RWPE1 (cell line): ENCODE measurements at regions not wholly inside any gene's neighbourhood (a gene's known extent, or its start where the extent isn't known, plus 50 kb on each side); places are given as distances from the start of the nearest gene placed in this dataset.
A peak's percentile ranks its signal among the peaks of the same experiment; 100 is the strongest.

Experiments
- CTCF ChIA-PET: fragments of 350-600 bp; sonication (Branson Sonifier 250); formaldehyde crosslinking; extraction: SDS; loops from one replicate; lab custom pipeline; 2021; lab: Yijun Ruan, JAX
- POLR2A ChIA-PET: fragments of 400-600 bp; formaldehyde crosslinking; extraction: SDS; loops from one replicate; lab custom pipeline; 2020; ENCODE audit warnings: antibody characterized with exemption; ENCODE audit not compliant: low non-redundant PET; lab: Yijun Ruan, JAX
- DNase-seq: peaks from one replicate; pipeline ENCODE4 v3.0.0; 2012; ENCODE audit warnings: low spot score
- H3K27ac ChIP-seq: fragments of 450-650 bp; 2 replicates; pipeline ENCODE4 v1.5.1; 2017
- TF ChIP-seq, protein P1 (sequence below): fragments of 450-650 bp; conservative IDR thresholded peaks from 2 replicates; pipeline ENCODE4 v1.5.1; 2017; ENCODE audit warnings: low read depth, mild to moderate bottlenecking

DNA sequence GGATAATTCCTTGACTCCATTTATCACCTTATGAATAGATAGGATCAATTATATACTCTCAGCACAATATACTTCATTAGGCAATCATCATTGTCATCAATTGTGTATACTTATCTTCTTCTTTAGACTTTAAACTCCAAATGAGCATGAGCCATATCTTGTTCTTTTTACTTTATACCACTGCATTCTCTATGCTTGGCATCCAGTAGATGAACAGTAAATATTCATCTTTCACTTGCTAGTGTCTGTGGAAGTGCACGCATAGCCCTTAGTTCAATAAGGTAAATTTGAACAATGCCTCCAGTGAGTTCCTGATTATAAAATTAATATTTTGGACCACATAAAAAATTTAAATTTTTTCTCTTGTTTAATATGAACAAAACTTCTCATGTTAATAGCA is 172.3 kb upstream of the SPRY2 start:
- CTCF ChIA-PET, result no interaction called here
- no peak overlapping the region for H3K27ac ChIP-seq
- POLR2A ChIA-PET, result no interaction called here
- no peak for DNase-seq
- TF ChIP-seq, protein P1, sequence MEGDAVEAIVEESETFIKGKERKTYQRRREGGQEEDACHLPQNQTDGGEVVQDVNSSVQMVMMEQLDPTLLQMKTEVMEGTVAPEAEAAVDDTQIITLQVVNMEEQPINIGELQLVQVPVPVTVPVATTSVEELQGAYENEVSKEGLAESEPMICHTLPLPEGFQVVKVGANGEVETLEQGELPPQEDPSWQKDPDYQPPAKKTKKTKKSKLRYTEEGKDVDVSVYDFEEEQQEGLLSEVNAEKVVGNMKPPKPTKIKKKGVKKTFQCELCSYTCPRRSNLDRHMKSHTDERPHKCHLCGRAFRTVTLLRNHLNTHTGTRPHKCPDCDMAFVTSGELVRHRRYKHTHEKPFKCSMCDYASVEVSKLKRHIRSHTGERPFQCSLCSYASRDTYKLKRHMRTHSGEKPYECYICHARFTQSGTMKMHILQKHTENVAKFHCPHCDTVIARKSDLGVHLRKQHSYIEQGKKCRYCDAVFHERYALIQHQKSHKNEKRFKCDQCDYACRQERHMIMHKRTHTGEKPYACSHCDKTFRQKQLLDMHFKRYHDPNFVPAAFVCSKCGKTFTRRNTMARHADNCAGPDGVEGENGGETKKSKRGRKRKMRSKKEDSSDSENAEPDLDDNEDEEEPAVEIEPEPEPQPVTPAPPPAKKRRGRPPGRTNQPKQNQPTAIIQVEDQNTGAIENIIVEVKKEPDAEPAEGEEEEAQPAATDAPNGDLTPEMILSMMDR, result no peak

DNA sequence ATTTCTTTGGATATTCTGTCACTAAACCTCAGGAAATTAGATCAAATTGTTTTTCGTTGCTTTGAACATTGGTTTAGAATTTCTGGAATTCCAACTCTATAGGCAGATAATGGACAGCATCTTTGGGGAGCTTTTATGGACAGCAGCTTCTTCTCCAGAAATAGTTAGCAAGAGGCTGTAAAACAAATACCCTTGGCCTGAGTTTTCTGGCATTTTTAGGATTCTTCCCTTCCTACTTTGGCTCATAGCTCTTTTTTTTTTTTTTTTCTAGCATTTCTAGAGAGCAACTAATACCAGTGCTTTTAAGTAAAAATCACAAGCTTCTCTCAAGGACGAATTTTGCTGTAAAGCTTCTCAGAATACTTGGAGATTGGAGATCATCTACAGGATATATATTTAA is 169.8 kb upstream of the SPRY2 start:
- no peak overlapping the region for H3K27ac ChIP-seq
- TF ChIP-seq, protein P1, result no peak
- CTCF ChIA-PET, result no interaction called here
- POLR2A ChIA-PET, result no interaction called here
- DNase-seq, result no peak

DNA sequence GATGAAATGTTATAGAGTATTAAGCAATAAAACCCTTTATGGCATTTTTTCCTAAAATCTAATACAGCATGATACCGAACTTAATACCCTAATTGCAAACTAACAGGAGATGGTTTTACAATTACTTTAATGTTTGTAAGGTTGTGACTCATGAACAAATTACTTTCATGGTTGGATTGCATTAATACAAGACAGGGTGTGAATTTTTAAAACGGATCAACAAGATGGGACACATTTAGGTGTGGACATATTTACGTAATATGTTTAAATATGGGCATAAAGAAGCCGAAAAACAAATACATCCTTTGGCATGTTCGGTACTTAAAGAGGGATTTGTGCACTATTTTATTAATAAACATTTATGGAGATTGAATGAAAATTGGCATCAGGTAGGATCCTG is 168.3 kb upstream of the SPRY2 start:
- H3K27ac ChIP-seq, result no peak overlapping the region
- TF ChIP-seq, protein P1, result no peak
- DNase-seq, result peak; percentile 9
- ChIA-PET CTCF (interaction anchor here (0.6 kb wide), 2 partner anchors 27 to 457 kb away, joined by 3 read pairs; no protein-coding TSS in a partner anchor), POLR2A (no interaction called here)

DNA sequence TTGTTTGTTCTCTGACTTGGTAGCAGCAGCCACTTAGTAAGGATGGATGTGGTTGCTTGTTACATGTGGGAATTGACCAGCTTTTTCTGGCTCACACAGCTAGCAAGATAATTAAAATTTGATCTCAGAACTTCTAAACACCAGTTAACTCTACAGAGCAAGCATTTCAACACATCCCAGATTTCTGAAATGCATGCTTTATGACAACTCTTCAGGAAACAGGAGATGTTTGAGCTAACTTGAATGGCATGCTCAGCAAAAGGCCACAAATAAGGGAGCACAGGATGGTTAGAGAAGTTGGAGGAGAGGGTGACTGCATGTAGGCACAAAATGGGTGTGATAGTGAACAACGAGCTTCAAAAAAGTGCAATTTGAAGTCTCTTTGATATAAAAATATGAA is 167.1 kb upstream of the SPRY2 start:
- ChIA-PET CTCF (no interaction called here), POLR2A (no interaction called here)
- no peak overlapping the region for H3K27ac ChIP-seq
- no peak for DNase-seq
- TF ChIP-seq, protein P1, result no peak

DNA sequence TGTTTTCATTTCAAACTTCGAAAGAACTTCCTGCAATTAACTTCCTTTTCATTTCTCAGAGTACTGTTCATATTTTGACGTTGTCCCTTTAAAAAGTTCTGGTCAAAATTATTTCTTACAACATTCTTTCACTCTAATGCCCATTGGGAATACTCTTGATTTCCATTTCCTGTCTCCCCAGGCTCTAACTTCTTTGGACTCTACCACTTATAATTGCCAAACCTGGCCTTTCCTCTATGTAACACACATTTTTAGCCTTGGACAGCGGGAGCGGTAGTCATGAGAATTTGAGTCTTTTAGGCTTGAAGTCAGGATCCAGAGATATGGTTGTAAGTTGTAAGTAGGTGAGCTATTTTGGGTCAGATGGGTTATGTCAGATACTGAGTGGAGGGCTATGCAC is 163.5 kb upstream of the SPRY2 start:
- H3K27ac ChIP-seq, result no peak overlapping the region
- DNase-seq, result no peak
- ChIA-PET CTCF (no interaction called here), POLR2A (no interaction called here)
- TF ChIP-seq, protein P1, result no peak

DNA sequence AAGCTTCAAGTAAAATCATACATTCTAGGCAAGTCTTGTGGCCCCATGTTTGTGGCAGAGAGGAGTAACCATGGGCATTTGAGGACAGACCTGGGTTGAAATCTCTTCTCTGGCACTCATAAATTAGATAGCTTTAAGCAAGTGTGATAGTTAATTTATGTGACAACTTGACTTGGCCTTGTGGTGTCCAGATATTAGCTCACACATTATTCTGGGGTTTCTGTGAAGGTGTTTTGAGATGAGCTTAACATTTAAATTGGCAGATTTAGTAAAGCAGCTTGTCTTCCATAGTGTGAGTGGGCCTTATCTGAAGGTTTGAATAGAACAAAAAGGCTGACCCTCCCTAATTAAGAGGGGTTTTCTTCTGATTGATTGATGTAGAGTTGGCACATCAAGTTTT is 161.4 kb upstream of the SPRY2 start:
- TF ChIP-seq, protein P1, result no peak
- DNase-seq, result no peak
- no peak overlapping the region for H3K27ac ChIP-seq
- ChIA-PET POLR2A (no interaction called here), CTCF (no interaction called here)

DNA sequence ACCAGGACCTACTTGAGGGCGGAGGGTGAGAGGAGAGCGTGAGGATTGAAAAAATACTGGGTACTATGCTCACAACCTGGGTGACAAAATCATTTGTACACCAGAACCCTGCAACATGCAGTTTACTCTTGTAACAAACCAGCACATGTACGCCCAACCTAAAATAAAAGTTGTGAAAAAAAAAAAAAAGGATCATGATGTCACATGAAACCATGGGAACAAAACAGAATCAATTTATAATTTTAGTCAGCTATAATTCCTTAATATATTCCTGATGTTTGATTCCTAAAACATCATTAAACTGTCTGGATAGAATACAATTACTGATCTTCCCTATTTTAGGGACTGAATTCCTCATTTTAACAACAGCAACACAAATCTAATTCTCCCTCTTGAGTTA is 160.6 kb upstream of the SPRY2 start:
- ChIA-PET POLR2A (no interaction called here), CTCF (no interaction called here)
- H3K27ac ChIP-seq, result no peak overlapping the region
- TF ChIP-seq, protein P1, result no peak
- DNase-seq, result no peak
